ENCODE measurements at regions not wholly inside any gene's neighbourhood (a gene's known extent, or its start where the extent isn't known, plus 50 kb on each side); places are given as distances from the start of the nearest gene placed in this dataset.

GRCh38 chr15:31447931-31448634, 121.4 kb downstream of the KLF13 start:
- H3K4me3 Mint-ChIP-seq, result no peak overlapping the region

GRCh38 chr15:31448635-31448979, 122.0 kb downstream of the KLF13 start:
- Mint-ChIP-seq H3K27ac (no peak overlapping the region), H3K36me3 (no peaks in the 10 kb centered on the region), H3K9me3 (peaks cover 6% of the 10 kb centered on the region), H3K27me3 (no peaks in the 10 kb centered on the region), H3K4me1 (peaks cover 15% of the 10 kb centered on the region), H3K4me3 (no peak overlapping the region)
- DNase-seq, result no peak

More at GRCh38 chr15:31447931-31448634, 121.4 kb downstream of the KLF13 start:
- Mint-ChIP-seq H3K36me3 (no peaks in the 10 kb centered on the region), H3K9me3 (peaks cover 6% of the 10 kb centered on the region), H3K27ac (no peak overlapping the region), H3K27me3 (no peaks in the 10 kb centered on the region), H3K4me1 (peaks cover 19% of the 10 kb centered on the region)
- no peak for DNase-seq

- DNase-seq, result no peak
- H3K27me3 Mint-ChIP-seq, result no peaks in the 10 kb centered on the region
- H3K9me3 Mint-ChIP-seq, result peaks cover 9% of the 10 kb centered on the region
- peaks cover 5% of the 10 kb centered on the region for H3K36me3 Mint-ChIP-seq
- no peak overlapping the region for H3K4me3 Mint-ChIP-seq
- H3K27ac Mint-ChIP-seq, result no peak overlapping the region
- H3K4me1 Mint-ChIP-seq, result peaks cover 14% of the 10 kb centered on the region
Measured at GRCh38 chr15:31452595-31453557, 126.2 kb downstream of the KLF13 start.

- Mint-ChIP-seq H3K27me3 (no peaks in the 10 kb centered on the region), H3K4me3 (no peak overlapping the region), H3K4me1 (peaks cover 13% of the 10 kb centered on the region), H3K27ac (no peak overlapping the region), H3K36me3 (peaks cover 5% of the 10 kb centered on the region), H3K9me3 (peaks cover 9% of the 10 kb centered on the region)
- DNase-seq, result no peak
Measured at GRCh38 chr15:31453558-31454318, 127.1 kb downstream of the KLF13 start.

GRCh38 chr15:31455499-31455898, 128.9 kb downstream of the KLF13 start:
- no peak overlapping the region for H3K4me3 Mint-ChIP-seq
- DNase-seq, result no peak
- no peaks in the 10 kb centered on the region for H3K27me3 Mint-ChIP-seq
- H3K27ac Mint-ChIP-seq, result no peak overlapping the region
- peaks cover 5% of the 10 kb centered on the region for H3K36me3 Mint-ChIP-seq
- H3K9me3 Mint-ChIP-seq, result peaks cover 9% of the 10 kb centered on the region
- peaks cover 26% of the 10 kb centered on the region for H3K4me1 Mint-ChIP-seq

- DNase-seq, result no peak
- H3K4me3 Mint-ChIP-seq, result no peak overlapping the region
- peaks cover 3% of the 10 kb centered on the region for H3K9me3 Mint-ChIP-seq
- no peak overlapping the region for H3K27ac Mint-ChIP-seq
- H3K36me3 Mint-ChIP-seq, result peaks cover 5% of the 10 kb centered on the region
- H3K4me1 Mint-ChIP-seq, result peaks cover 33% of the 10 kb centered on the region
- no peaks in the 10 kb centered on the region for H3K27me3 Mint-ChIP-seq
Measured at GRCh38 chr15:31456354-31457060, 129.9 kb downstream of the KLF13 start.

GRCh38 chr15:31457161-31457560, 130.5 kb downstream of the KLF13 start:
- Mint-ChIP-seq H3K4me3 (no peak overlapping the region), H3K4me1 (peaks cover 33% of the 10 kb centered on the region), H3K27ac (no peak overlapping the region), H3K36me3 (peaks cover 5% of the 10 kb centered on the region), H3K9me3 (peaks cover 3% of the 10 kb centered on the region), H3K27me3 (no peaks in the 10 kb centered on the region)
- DNase-seq, result no peak

GRCh38 chr15:31457631-31458526, 131.2 kb downstream of the KLF13 start:
- H3K4me1 Mint-ChIP-seq, result peaks cover 33% of the 10 kb centered on the region
- peak overlapping the region; percentile 88 for H3K27ac Mint-ChIP-seq
- DNase-seq, result no peak
- H3K4me3 Mint-ChIP-seq, result no peak overlapping the region
- H3K27me3 Mint-ChIP-seq, result no peaks in the 10 kb centered on the region
- peaks cover 5% of the 10 kb centered on the region for H3K36me3 Mint-ChIP-seq
- peaks cover 3% of the 10 kb centered on the region for H3K9me3 Mint-ChIP-seq

GRCh38 chr15:31458596-31459399, 132.2 kb downstream of the KLF13 start:
- peaks cover 5% of the 10 kb centered on the region for H3K36me3 Mint-ChIP-seq
- peak; percentile 64 for DNase-seq
- H3K27ac Mint-ChIP-seq, result peak overlapping the region; percentile 88
- peak overlapping the region; percentile 36 for H3K4me3 Mint-ChIP-seq
- H3K9me3 Mint-ChIP-seq, result peaks cover 3% of the 10 kb centered on the region
- H3K4me1 Mint-ChIP-seq, result peaks cover 33% of the 10 kb centered on the region
- H3K27me3 Mint-ChIP-seq, result no peaks in the 10 kb centered on the region

GRCh38 chr15:31459400-31459748, 132.7 kb downstream of the KLF13 start:
- peaks cover 5% of the 10 kb centered on the region for H3K36me3 Mint-ChIP-seq
- peaks cover 33% of the 10 kb centered on the region for H3K4me1 Mint-ChIP-seq
- DNase-seq, result no peak
- H3K4me3 Mint-ChIP-seq, result peak overlapping the region; percentile 36
- peaks cover 3% of the 10 kb centered on the region for H3K9me3 Mint-ChIP-seq
- peak overlapping the region; percentile 88 for H3K27ac Mint-ChIP-seq
- H3K27me3 Mint-ChIP-seq, result no peaks in the 10 kb centered on the region

- Mint-ChIP-seq H3K9me3 (no peaks in the 10 kb centered on the region), H3K27ac (no peak overlapping the region), H3K36me3 (no peaks in the 10 kb centered on the region), H3K27me3 (no peaks in the 10 kb centered on the region), H3K4me1 (peaks cover 27% of the 10 kb centered on the region), H3K4me3 (no peak overlapping the region)
- no peak for DNase-seq
Measured at GRCh38 chr15:31461375-31461774, 134.7 kb downstream of the KLF13 start.

GRCh38 chr15:31461911-31462480, 135.4 kb downstream of the KLF13 start:
- H3K9me3 Mint-ChIP-seq, result no peaks in the 10 kb centered on the region
- no peak overlapping the region for H3K27ac Mint-ChIP-seq
- no peaks in the 10 kb centered on the region for H3K36me3 Mint-ChIP-seq
- H3K4me3 Mint-ChIP-seq, result no peak overlapping the region
- H3K4me1 Mint-ChIP-seq, result peaks cover 26% of the 10 kb centered on the region
- DNase-seq, result no peak
- no peaks in the 10 kb centered on the region for H3K27me3 Mint-ChIP-seq

GRCh38 chr15:31463521-31464102, 137.0 kb downstream of the KLF13 start:
- Mint-ChIP-seq H3K4me1 (peaks cover 21% of the 10 kb centered on the region), H3K27ac (no peak overlapping the region), H3K27me3 (no peaks in the 10 kb centered on the region), H3K36me3 (no peaks in the 10 kb centered on the region), H3K9me3 (no peaks in the 10 kb centered on the region), H3K4me3 (no peak overlapping the region)
- DNase-seq, result no peak

All from activated naive CD8-positive, alpha-beta T cell treated with anti-CD3 and anti-CD28 coated beads for 36 hours (primary cell).